ENCODE measurements at regions not wholly inside any gene's neighbourhood (a gene's known extent, or its start where the extent isn't known, plus 50 kb on each side); places are given as distances from the start of the nearest gene placed in this dataset.

DNA sequence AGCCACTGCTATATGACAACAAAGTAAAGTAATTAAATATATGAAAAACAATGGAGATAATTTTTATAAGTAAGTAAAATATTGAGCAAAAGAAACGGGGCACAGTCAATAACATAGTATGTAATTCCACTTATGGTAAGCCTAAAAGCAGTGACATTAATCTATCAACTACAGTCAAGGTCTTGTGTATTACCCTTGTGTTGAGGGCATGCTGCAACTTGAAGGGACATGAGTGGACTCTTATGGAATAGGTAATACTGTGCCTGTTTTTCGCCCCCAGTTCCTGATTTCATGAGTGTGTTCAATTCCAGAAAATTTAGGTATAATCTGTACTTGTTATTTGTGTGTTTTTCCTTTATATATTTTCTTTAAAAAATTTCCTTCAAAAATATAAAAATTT is 201.3 kb upstream of the SLITRK6 start:
- H3K4me3 ChIP-seq, result no peak overlapping the region
- DNase-seq, result no peak
- ATAC-seq, result no peak
- no peaks in the 10 kb centered on the region for H3K27me3 ChIP-seq
- H3K4me1 ChIP-seq, result no peaks in the 10 kb centered on the region
- no peaks in the 10 kb centered on the region for H3K9me3 ChIP-seq
- intact Hi-C loops (cut with DNase I), result no loop called here
- H3K36me3 ChIP-seq, result no peaks in the 10 kb centered on the region
- TF ChIP-seq CTCF (IDR thresholded peaks at IDR 0.05), result no peak
- H3K27ac ChIP-seq, result no peak overlapping the region

GRCh38 chr13:85997587-85997986 is 198.4 kb upstream of the SLITRK6 start:
- TF ChIP-seq CTCF (IDR thresholded peaks at IDR 0.05), result no peak
- Histone ChIP-seq H3K9me3 (no peaks in the 10 kb centered on the region), H3K27me3 (no peaks in the 10 kb centered on the region), H3K4me3 (no peak overlapping the region), H3K4me1 (no peaks in the 10 kb centered on the region), H3K36me3 (no peaks in the 10 kb centered on the region), H3K27ac (no peak overlapping the region)
- intact Hi-C loops (cut with DNase I), result no loop called here
- DNase-seq, result no peak
- ATAC-seq, result no peak

DNA sequence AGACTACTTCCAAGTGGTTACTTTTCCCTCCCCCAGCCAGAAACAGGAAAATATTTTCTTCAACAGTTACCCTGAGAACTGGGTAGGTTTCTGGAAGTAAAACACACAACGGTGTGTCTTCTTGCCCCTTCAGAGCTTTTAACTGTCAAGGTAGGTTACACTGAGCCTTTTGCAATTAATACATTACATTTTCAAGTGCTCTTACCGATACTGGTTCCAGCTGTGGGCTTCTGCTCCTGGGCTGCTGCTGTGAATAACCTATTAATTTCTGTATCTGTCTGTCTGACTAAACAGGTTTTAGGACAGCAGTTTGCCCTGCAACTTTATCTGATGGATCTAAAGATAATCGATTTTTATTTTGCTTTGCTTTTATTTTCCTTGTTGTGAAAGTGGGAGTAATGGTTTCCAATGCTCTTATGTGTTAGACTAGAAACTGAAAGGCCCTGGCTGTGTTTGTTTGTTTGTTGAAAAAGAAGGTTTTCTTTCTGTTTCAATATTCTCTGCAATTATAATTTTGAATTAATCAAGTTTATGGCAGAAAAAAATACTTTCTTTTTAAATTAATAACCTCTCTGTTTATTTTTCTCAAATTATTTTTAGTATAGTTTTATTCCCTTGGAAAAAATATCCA is 196.7 kb upstream of the SLITRK6 start:
- Histone ChIP-seq H3K9me3 (no peaks in the 10 kb centered on the region), H3K4me3 (no peak overlapping the region), H3K4me1 (no peaks in the 10 kb centered on the region), H3K27ac (no peak overlapping the region), H3K36me3 (no peaks in the 10 kb centered on the region), H3K27me3 (no peaks in the 10 kb centered on the region)
- DNase-seq (no peak), ATAC-seq (no peak)
- no peak for TF ChIP-seq CTCF (IDR thresholded peaks at IDR 0.05)
- intact Hi-C loops (cut with DNase I), result no loop called here

DNA sequence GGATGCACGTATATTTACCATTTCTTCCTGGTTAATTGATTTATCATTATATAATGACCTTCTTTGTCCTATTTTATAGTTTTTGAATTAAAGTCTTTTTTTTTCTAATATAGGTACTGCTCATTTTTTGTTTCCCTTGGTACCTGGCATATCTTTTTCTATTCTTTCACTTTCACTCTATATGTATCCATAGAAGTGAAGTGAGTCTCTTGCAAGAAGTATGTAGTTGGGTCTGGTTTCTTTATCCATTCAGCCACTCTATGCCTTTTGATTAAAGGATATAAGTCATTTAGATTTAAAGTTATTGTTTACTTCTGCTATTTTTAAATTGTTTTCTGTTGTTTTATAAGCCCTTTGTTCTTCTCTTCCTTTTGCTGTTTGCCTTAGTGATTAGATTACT is 194.3 kb upstream of the SLITRK6 start:
- Histone ChIP-seq H3K36me3 (no peaks in the 10 kb centered on the region), H3K27ac (no peak overlapping the region), H3K27me3 (no peaks in the 10 kb centered on the region), H3K4me3 (no peak overlapping the region), H3K4me1 (no peaks in the 10 kb centered on the region), H3K9me3 (no peaks in the 10 kb centered on the region)
- ATAC-seq, result no peak
- no peak for TF ChIP-seq CTCF (IDR thresholded peaks at IDR 0.05)
- intact Hi-C loops (cut with DNase I), result no loop called here
- DNase-seq, result no peak

DNA sequence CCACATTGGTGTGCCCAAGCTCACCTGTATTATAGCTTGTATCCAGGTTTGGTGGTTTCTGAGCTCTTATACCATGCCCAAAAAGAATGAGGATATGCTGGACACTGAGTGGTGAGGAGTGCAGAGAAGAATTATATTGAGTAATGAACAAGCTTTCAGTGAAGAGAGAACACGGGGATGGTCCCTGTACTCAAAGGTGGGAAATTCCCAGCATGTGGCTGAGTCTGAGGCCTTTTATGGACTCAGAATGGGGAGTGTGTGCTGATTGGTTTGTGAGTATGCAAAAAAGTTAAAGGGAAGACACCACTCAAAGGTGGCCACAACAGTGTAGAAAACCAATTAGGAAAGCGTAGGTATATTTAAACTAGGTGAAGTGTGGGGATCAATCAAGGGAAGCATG is 191.2 kb upstream of the SLITRK6 start:
- intact Hi-C loops (cut with DNase I), result no loop called here

More for the DNA sequence above, 191.2 kb upstream of the SLITRK6 start:
- Histone ChIP-seq H3K9me3 (no peaks in the 10 kb centered on the region), H3K27ac (no peak overlapping the region), H3K4me1 (no peaks in the 10 kb centered on the region), H3K4me3 (no peak overlapping the region), H3K27me3 (no peaks in the 10 kb centered on the region), H3K36me3 (no peaks in the 10 kb centered on the region)
- DNase-seq, result no peak
- ATAC-seq, result no peak
- TF ChIP-seq CTCF (IDR thresholded peaks at IDR 0.05), result no peak
